D721Med (cell line): ENCODE measurements at regions not wholly inside any gene's neighbourhood (a gene's known extent, or its start where the extent isn't known, plus 50 kb on each side); places are given as distances from the start of the nearest gene placed in this dataset.
"Not testable (repeated sequence)": the region's sequence is repeated elsewhere in the genome, so short reads cannot be mapped to it uniquely, and the experiment has no call there.

Experiments used
- DNase-seq: peaks from one replicate; pipeline ENCODE4 v3.0.0; 2011; ENCODE audit warnings: low spot score; ENCODE audit not compliant: insufficient read length
- FAIRE-seq: peaks from 2 replicates; lab custom pipeline; 2011; peaks lifted over from hg19 to GRCh38; lab: Jason Lieb, UNC
- TF ChIP-seq, protein P1 (sequence below): IDR thresholded peaks from 2 replicates; pipeline ENCODE4 v1.5.1; 2012; ENCODE audit warnings: mild to moderate bottlenecking, control low read depth; ENCODE audit not compliant: insufficient read depth; ENCODE audit errors: missing control alignments

DNA sequence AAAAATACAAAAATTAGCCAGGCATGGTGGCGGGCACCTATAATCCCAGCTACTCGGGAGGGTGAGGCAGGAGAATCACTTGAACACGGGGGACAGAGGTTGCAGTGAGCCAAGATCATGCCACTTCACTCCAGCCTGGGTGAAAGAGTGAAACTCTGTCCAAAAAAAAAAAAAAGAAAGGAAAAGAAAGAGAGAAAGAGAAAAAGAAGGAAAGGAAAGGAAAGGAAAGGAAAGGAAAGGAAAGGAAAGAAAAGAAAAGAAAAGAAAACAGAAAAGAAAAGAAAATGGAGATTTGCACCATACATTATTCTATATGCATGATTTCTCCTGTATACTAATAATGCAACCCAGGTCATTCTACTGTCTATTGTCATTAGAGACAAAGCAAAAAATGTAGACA is 421.5 kb downstream of the PCDH19 start:
- not testable (repeated sequence) for DNase-seq, FAIRE-seq

DNA sequence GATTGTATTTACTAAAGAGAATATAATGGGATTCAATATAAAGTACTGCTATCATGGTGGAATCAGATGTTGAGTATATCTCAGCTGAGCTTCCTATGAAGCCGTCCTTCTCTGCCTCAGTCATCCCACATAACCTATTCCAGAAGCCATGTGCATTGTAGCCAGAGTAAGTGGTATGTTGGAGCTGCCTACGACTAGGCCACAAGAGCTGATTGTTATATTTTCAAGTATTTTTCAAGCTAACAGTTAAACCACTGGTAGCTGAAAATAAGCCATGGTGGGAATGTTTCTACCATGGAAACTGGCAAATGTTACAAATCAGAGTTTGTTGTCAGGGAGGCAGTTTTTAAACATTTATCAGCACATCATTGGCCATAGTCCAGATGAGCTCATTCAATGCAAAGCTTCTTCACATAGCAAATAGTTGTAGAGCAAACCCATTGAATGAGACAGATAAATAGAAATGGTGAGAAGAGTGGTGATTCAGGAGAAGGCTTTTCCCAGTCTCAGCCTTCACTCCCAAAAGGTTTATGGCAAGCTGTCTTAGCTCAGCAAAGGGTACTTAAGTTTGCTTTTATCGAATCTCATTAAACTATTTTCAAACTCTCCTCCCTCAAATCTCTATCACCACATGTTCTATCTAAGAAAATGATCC is 436.4 kb downstream of the PCDH19 start:
- FAIRE-seq (no peak), DNase-seq (no peak)
- TF ChIP-seq, protein P1, sequence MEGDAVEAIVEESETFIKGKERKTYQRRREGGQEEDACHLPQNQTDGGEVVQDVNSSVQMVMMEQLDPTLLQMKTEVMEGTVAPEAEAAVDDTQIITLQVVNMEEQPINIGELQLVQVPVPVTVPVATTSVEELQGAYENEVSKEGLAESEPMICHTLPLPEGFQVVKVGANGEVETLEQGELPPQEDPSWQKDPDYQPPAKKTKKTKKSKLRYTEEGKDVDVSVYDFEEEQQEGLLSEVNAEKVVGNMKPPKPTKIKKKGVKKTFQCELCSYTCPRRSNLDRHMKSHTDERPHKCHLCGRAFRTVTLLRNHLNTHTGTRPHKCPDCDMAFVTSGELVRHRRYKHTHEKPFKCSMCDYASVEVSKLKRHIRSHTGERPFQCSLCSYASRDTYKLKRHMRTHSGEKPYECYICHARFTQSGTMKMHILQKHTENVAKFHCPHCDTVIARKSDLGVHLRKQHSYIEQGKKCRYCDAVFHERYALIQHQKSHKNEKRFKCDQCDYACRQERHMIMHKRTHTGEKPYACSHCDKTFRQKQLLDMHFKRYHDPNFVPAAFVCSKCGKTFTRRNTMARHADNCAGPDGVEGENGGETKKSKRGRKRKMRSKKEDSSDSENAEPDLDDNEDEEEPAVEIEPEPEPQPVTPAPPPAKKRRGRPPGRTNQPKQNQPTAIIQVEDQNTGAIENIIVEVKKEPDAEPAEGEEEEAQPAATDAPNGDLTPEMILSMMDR = no peak

DNA sequence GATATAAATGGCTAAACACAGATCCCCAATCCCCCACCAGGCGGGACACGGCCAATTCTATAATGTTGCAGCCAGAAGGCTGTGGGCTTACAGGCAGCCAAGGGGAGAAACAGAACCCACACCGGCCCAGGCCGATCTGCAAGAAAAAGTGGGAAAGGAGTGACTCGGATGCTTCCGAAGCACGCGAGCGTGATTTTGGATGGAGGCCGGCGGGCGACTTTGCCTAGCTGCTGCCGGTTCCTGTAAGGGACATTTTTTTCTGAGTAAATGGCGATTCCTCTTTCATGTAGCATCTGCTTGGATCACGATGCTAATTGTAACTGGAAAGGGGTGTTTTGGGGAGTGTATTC is 470.2 kb downstream of the PCDH19 start:
- TF ChIP-seq, protein P1 = no peak
- no peak for FAIRE-seq
- no peak for DNase-seq

DNA sequence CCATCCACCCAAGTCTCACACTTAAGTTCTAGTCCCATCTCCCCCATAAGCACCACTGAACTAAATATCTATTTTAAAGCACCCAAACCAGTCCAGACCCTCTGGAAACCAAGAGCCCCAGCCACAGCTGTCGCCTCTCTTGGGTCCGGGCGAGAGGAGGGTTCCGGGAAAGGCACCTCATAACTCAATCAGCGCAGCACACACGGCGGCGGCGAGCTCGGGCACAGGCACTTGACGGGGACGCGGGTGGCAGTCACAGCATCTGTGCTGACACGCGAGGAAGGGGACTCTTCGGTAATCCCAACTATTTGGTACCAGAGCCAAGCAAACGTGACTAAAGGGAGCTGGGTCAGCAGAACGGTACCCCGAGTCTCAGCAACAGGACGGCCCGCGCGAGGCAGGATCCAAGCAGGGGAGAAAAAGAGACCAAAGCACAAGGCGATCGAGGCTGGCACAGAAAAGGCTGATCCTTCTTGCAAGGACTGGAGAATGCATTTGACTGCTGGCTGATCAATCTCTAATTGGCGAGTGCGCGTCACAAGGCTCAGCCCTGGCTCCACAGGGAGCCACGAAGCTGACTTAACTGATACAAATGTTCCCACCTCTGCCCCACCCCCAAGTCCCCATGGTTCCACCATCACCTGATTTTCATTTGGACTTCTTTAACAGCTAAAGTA is 470.7 kb downstream of the PCDH19 start:
- not testable (repeated sequence) for DNase-seq, FAIRE-seq

DNA sequence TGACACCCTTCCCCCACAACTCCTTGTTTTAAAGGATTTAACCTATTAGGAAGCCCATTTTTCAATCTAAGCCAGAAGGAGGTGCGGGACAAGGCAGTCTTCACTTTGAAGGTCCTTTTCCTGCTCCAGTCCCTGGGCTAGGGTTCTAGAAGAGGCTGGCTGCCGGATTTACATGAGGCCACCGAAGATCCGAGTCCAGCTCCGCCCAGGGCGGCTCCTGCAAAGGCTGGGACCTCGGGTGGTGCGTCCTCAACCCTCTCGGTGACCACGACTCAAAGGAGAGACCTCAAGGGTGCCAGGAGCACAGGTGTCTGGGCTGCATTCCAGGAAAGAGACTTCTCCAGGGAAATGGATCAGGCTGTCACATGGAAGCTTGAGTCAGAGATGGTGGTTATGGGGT is 471.6 kb downstream of the PCDH19 start:
- no peak for DNase-seq
- TF ChIP-seq, protein P1 = no peak
- FAIRE-seq = no peak

DNA sequence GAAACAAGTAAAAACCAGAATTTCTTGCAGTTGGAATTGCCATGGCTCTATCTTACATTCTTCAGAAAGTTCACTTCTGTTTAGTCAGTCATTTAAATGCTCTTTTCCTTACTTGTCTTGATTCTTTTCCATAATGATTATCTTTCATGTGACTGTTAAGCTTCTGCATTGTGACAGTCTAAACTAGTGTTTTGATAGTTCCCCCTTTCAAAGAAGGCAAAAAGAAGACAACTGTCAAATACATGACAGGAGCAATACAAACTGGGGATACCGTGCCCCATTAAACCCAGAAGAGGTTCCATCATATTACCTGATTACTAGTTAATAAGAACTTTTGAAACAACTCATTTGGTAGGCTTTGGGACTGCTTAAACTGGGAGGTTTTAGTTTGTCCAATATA is 476.2 kb downstream of the PCDH19 start:
- DNase-seq (no peak), FAIRE-seq (no peak)
- TF ChIP-seq, protein P1 = no peak

DNA sequence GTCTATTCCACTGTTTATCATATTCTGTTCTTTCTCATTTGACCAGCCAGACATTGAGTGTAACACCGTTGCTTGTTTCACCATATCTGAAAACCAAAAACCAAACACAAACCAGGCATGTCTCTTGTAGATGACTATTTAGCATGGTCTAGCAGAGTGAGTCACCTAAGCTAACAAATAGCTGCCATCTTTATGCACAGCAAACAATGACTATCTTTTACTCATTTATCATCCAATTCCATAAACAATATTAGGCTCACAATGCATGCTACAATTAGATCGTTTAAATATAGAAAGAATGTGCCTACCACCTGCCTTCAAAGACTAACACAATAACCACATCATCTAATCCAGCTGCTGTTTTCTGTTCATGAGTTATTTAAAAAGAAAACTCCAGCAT is 495.4 kb downstream of the PCDH19 start:
- DNase-seq (no peak), FAIRE-seq (no peak)
- TF ChIP-seq, protein P1 = no peak

DNA sequence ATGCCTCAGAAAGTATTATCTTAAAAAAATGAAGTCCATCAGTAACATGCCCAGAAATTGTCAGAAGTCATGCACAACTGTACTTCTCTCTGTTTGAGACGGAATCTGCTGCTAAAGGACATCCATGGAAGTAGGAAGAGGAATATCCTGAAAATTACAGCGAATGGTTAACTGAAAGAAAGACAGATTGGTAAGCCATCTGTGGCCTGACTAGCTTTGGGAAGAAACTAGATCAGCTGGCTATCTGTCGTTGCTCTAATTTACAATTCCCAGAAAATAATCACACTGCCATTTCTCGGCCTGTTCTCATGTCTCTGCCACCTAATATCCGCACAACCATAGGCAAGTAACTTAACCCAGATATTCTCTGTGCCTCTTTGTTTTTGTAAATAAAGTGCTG is 496.5 kb downstream of the PCDH19 start:
- no peak for DNase-seq

More for the DNA sequence above, 496.5 kb downstream of the PCDH19 start:
- TF ChIP-seq, protein P1 = no peak
- no peak for FAIRE-seq
